GM21576 (cell line): ENCODE measurements at regions not wholly inside any gene's neighbourhood (a gene's known extent, or its start where the extent isn't known, plus 50 kb on each side); places are given as distances from the start of the nearest gene placed in this dataset.
A peak's percentile ranks its signal among the peaks of the same experiment; 100 is the strongest.
"Not testable (repeated sequence)": the region's sequence is repeated elsewhere in the genome, so short reads cannot be mapped to it uniquely, and the experiment has no call there.

Source experiments
- ATAC-seq: cut with Tn5 transposase; IDR thresholded peaks from one replicate; pipeline ENCODE4 v1.9.1; 2021; ENCODE audit warnings: mild to moderate bottlenecking, moderate library complexity; ENCODE audit not compliant: unreplicated experiment

GRCh38 chr16:58824201-58824600 is 90.1 kb upstream of the GOT2 start:
- no peak for ATAC-seq

GRCh38 chr16:58821886-58822285 is 87.8 kb upstream of the GOT2 start:
- no peak for ATAC-seq

- no peak for ATAC-seq
These were observed 86.3 kb upstream of the GOT2 start for GRCh38 chr16:58820411-58820810.

- no peak for ATAC-seq
These were observed 81.2 kb upstream of the GOT2 start for GRCh38 chr16:58815181-58815888.

GRCh38 chr16:58814348-58814801 is 80.3 kb upstream of the GOT2 start:
- ATAC-seq, result peak; percentile 66

GRCh38 chr16:58809213-58809612 is 75.1 kb upstream of the GOT2 start:
- no peak for ATAC-seq

- no peak for ATAC-seq
These were observed 73.2 kb upstream of the GOT2 start for GRCh38 chr16:58807276-58807675.

GRCh38 chr16:58801838-58802237 is 67.7 kb upstream of the GOT2 start:
- ATAC-seq, result no peak

- ATAC-seq, result no peak
These were observed 63.2 kb upstream of the GOT2 start for GRCh38 chr16:58797137-58797801.

- ATAC-seq, result no peak
These were observed 59.2 kb upstream of the GOT2 start for GRCh38 chr16:58793366-58793765.

GRCh38 chr16:58792188-58792587 is 58.1 kb upstream of the GOT2 start:
- no peak for ATAC-seq

GRCh38 chr16:58790816-58791557 is 56.9 kb upstream of the GOT2 start:
- ATAC-seq, result not testable (repeated sequence)

GRCh38 chr16:58789351-58789750 is 55.2 kb upstream of the GOT2 start:
- no peak for ATAC-seq
